PC-9 (cell line): ENCODE measurements at regions not wholly inside any gene's neighbourhood (a gene's known extent, or its start where the extent isn't known, plus 50 kb on each side); places are given as distances from the start of the nearest gene placed in this dataset.

Experiments used
- BruUV-seq: library from RNA; stranded (reverse); fragments of 400-500 nt; replicated peaks from 2 replicates; lab custom pipeline; 2021; lab: Mats Ljungman, UMichigan
- CTCF ChIA-PET: fragments of 300-600 bp; sonication (Branson Sonifier 250); formaldehyde crosslinking; loops from one replicate; lab custom pipeline; 2022; ENCODE audit warnings: antibody characterized with exemption; lab: Charles Lee
- POLR2A ChIA-PET: fragments of 300-600 bp; sonication (Branson Sonifier 250); formaldehyde crosslinking; loops from one replicate; lab custom pipeline; 2022; ENCODE audit warnings: antibody characterized with exemption; ENCODE audit not compliant: unreplicated experiment; lab: Charles Lee
- DNase-seq, 2 experiments: peaks; one replicate each; pipeline versions ENCODE4 v3.0.0 to v3.0.0-alpha.2; 2015 to 2022; ENCODE audit warnings: mixed read lengths in 1 of 2
- H2AFZ ChIP-seq: fragments of 200-600 bp; sonication (generic); 2 replicates; pipeline ENCODE4 v1.8.1; 2017; ENCODE audit warnings: antibody characterized with exemption
- H3F3A ChIP-seq: fragments of 200-600 bp; sonication (generic); 2 replicates; pipeline ENCODE4 v1.8.1; 2017; ENCODE audit warnings: antibody characterized with exemption, mild to moderate bottlenecking, low read depth; ENCODE audit not compliant: insufficient read depth
- H3K27ac ChIP-seq: fragments of 200-600 bp; sonication (generic); 2 replicates; pipeline ENCODE4 v1.6.1; 2016; ENCODE audit warnings: mixed run types
- H3K27me3 ChIP-seq: fragments of 200-600 bp; sonication (generic); 2 replicates; pipeline ENCODE4 v1.6.1; 2016; ENCODE audit warnings: low read depth, mixed run types; ENCODE audit not compliant: insufficient read depth
- H3K36me3 ChIP-seq: fragments of 200-600 bp; sonication (generic); 2 replicates; pipeline ENCODE4 v1.6.1; 2016; ENCODE audit warnings: low read depth, mixed run types
- H3K4me1 ChIP-seq: fragments of 200-600 bp; sonication (generic); replicated peaks from 2 replicates; pipeline ENCODE4 v1.6.1; 2016; ENCODE audit warnings: mixed run types; ENCODE audit not compliant: insufficient read depth
- H3K4me2 ChIP-seq: fragments of 200-600 bp; sonication (generic); 2 replicates; pipeline ENCODE4 v1.6.1; 2017; ENCODE audit warnings: mixed run types
- H3K4me3 ChIP-seq: fragments of 200-600 bp; sonication (generic); 2 replicates; pipeline ENCODE4 v1.6.1; 2016; ENCODE audit warnings: mixed run types
- H3K79me2 ChIP-seq: fragments of 200-600 bp; sonication (generic); 2 replicates; pipeline ENCODE4 v1.6.1; 2017; ENCODE audit warnings: low read depth, mixed run types
- H3K9me2 ChIP-seq: fragments of 200-600 bp; sonication (generic); 2 replicates; pipeline ENCODE4 v1.8.1; 2017; ENCODE audit warnings: mild to moderate bottlenecking; ENCODE audit not compliant: insufficient read depth
- H3K9me3 ChIP-seq: fragments of 200-600 bp; sonication (generic); 2 replicates; pipeline ENCODE4 v1.8.1; 2016; ENCODE audit warnings: low read depth; ENCODE audit not compliant: insufficient read depth
- H4K20me1 ChIP-seq: fragments of 200-600 bp; sonication (generic); 2 replicates; pipeline ENCODE4 v1.8.1; 2017; ENCODE audit not compliant: insufficient read depth
- CTCF ChIP-seq: fragments of 200-600 bp; sonication (generic); conservative IDR thresholded peaks from 2 replicates; pipeline ENCODE4 v1.6.1; 2017; ENCODE audit warnings: mixed run types, antibody characterized with exemption, mild to moderate bottlenecking, moderate library complexity
- EZH2 ChIP-seq: fragments of 200-600 bp; sonication (generic); IDR thresholded peaks from 2 replicates; pipeline ENCODE4 v1.8.0; 2017; ENCODE audit warnings: antibody characterized with exemption, low read depth
- intact Hi-C: fragments of 100-400 bp; cut with micrococcal nuclease; formaldehyde crosslinking; loops from one replicate; pipeline ENCODE4 v1.10.0; 2022; ENCODE audit not compliant: unreplicated experiment

- Histone ChIP-seq H4K20me1 (no peaks in the 10 kb centered on the region), H3K79me2 (no peaks in the 10 kb centered on the region), H3K4me3 (no peak overlapping the region), H3K9me2 (no peaks in the 10 kb centered on the region), H3K4me2 (no peak overlapping the region), H3K27me3 (no peaks in the 10 kb centered on the region), H3K4me1 (no peaks in the 10 kb centered on the region), H3K36me3 (no peaks in the 10 kb centered on the region), H3F3A (no peaks in the 10 kb centered on the region), H2AFZ (no peak overlapping the region), H3K9me3 (no peaks in the 10 kb centered on the region), H3K27ac (no peak overlapping the region)
- ChIA-PET CTCF (no interaction called here), POLR2A (interaction anchor here (0.5 kb wide), 1 partner anchor 802 kb away, joined by 3 read pairs; no protein-coding TSS in a partner anchor)
- no peak for TF ChIP-seq CTCF
- no TSS peak for BruUV-seq
- intact Hi-C loops = no loop called here
- no peak for DNase-seq
Measured at GRCh38 chr4:161134795-161135194, 1029.0 kb downstream of the FSTL5 start.

GRCh38 chr4:161133586-161134276, 1030.1 kb downstream of the FSTL5 start:
- Histone ChIP-seq H3K4me3 (no peak overlapping the region), H4K20me1 (no peaks in the 10 kb centered on the region), H3K9me2 (no peaks in the 10 kb centered on the region), H3K4me2 (no peak overlapping the region), H3K27ac (no peak overlapping the region), H3K79me2 (no peaks in the 10 kb centered on the region), H3K36me3 (no peaks in the 10 kb centered on the region), H2AFZ (peak overlapping the region; percentile 52; the same call in 1 of the 2 replicates), H3K9me3 (no peaks in the 10 kb centered on the region), H3K27me3 (no peaks in the 10 kb centered on the region), H3K4me1 (no peaks in the 10 kb centered on the region), H3F3A (no peaks in the 10 kb centered on the region)
- no TSS peak for BruUV-seq
- ChIA-PET POLR2A (no interaction called here), CTCF (no interaction called here)
- TF ChIP-seq CTCF = no peak
- TF ChIP-seq EZH2 = no peak
- no peak for DNase-seq
- intact Hi-C loops = no loop called here

GRCh38 chr4:161132715-161133425, 1030.9 kb downstream of the FSTL5 start:
- DNase-seq = no peak
- no peaks in the 10 kb centered on the region for H3K79me2 ChIP-seq
- H2AFZ ChIP-seq = no peak overlapping the region
- no peaks in the 10 kb centered on the region for H3K27me3 ChIP-seq
- H3K4me3 ChIP-seq = no peak overlapping the region
- POLR2A ChIA-PET = no interaction called here
- H3K36me3 ChIP-seq = no peaks in the 10 kb centered on the region
- CTCF ChIA-PET = no interaction called here
- H3K4me2 ChIP-seq = no peak overlapping the region
- H3K4me1 ChIP-seq = no peaks in the 10 kb centered on the region
- H3K27ac ChIP-seq = no peak overlapping the region
- no peaks in the 10 kb centered on the region for H3K9me2 ChIP-seq
- intact Hi-C loops = no loop called here
- no TSS peak for BruUV-seq
- H3F3A ChIP-seq = no peaks in the 10 kb centered on the region
- H4K20me1 ChIP-seq = no peaks in the 10 kb centered on the region
- H3K9me3 ChIP-seq = no peaks in the 10 kb centered on the region
- no peak for TF ChIP-seq CTCF
- no peak for TF ChIP-seq EZH2
